DND-41 (cell line): ENCODE measurements at regions not wholly inside any gene's neighbourhood (a gene's known extent, or its start where the extent isn't known, plus 50 kb on each side); places are given as distances from the start of the nearest gene placed in this dataset.
"Not testable (repeated sequence)": the region's sequence is repeated elsewhere in the genome, so short reads cannot be mapped to it uniquely, and the experiment has no call there.

Experiments
- ATAC-seq: fragments of 200-7000 bp; cut with Tn5 transposase; 3 replicates; pipeline ENCODE4 v1.9.1; 2021; ENCODE audit warnings: low read depth; ENCODE audit not compliant: insufficient read depth
- DNase-seq: peaks from one replicate; pipeline ENCODE4 v3.0.0-alpha.2; 2020
- H2AFZ ChIP-seq: 2 replicates; pipeline ENCODE4 v1.6.0; 2012; ENCODE audit warnings: low read depth, low read length
- H3K27ac ChIP-seq: 2 replicates; pipeline ENCODE4 v1.5.1; 2012; ENCODE audit warnings: low read length, inconsistent platforms
- H3K27me3 ChIP-seq: fragments of 200-600 bp; sonication (generic); 2 replicates; pipeline ENCODE4 v1.6.0; 2012; ENCODE audit warnings: low read length, mild to moderate bottlenecking, inconsistent platforms; ENCODE audit not compliant: insufficient read depth, poor library complexity
- H3K36me3 ChIP-seq: 2 replicates; pipeline ENCODE4 v1.5.1; 2012; ENCODE audit warnings: low read length, inconsistent platforms; ENCODE audit not compliant: insufficient read depth
- H3K4me1 ChIP-seq: 2 replicates; pipeline ENCODE4 v1.5.1; 2012; ENCODE audit warnings: mild to moderate bottlenecking, low read length; ENCODE audit not compliant: insufficient read depth
- H3K4me2 ChIP-seq: 2 replicates; pipeline ENCODE4 v1.6.0; 2012; ENCODE audit warnings: mild to moderate bottlenecking, moderate library complexity, low read length, inconsistent platforms; ENCODE audit not compliant: insufficient read depth
- H3K4me3 ChIP-seq, 2 experiments: fragments of 200-600 bp in 1 of 2; shearing (Covaris generic) in 1 of 2; 2 replicates each; pipeline ENCODE4 v1.5.1; 2012 to 2016; ENCODE audit warnings: inconsistent platforms in 2 of 2, low read length in 2 of 2, mild to moderate bottlenecking in 2 of 2, low read depth in 1 of 2, moderate library complexity in 1 of 2
- H3K79me2 ChIP-seq: 2 replicates; pipeline ENCODE4 v1.6.0; 2012; ENCODE audit warnings: low read length, inconsistent platforms; ENCODE audit not compliant: insufficient read depth
- H3K9ac ChIP-seq: 2 replicates; pipeline ENCODE4 v1.6.0; 2012; ENCODE audit warnings: low read depth, mild to moderate bottlenecking, inconsistent platforms, low read length, moderate library complexity
- H3K9me3 ChIP-seq: 2 replicates; pipeline ENCODE4 v1.5.1; 2012; ENCODE audit warnings: low read length, moderate library complexity, mild to moderate bottlenecking, inconsistent platforms; ENCODE audit not compliant: insufficient read depth, severe bottlenecking
- H4K20me1 ChIP-seq: 2 replicates; pipeline ENCODE4 v1.6.0; 2012; ENCODE audit warnings: low read length; ENCODE audit not compliant: insufficient read depth
- CTCF ChIP-seq: IDR thresholded peaks from 2 replicates; pipeline ENCODE4 v1.5.1; 2012; ENCODE audit warnings: borderline replicate concordance, low read length, moderate library complexity, mild to moderate bottlenecking; ENCODE audit not compliant: poor library complexity, severe bottlenecking; ENCODE audit errors: extremely low read depth
- EZH2 ChIP-seq: IDR thresholded peaks from 3 replicates; pipeline ENCODE4 v1.6.1; 2012; ENCODE audit warnings: borderline replicate concordance, low read depth, mild to moderate bottlenecking, moderate library complexity, low read length, inconsistent platforms; ENCODE audit not compliant: severe bottlenecking

DNA sequence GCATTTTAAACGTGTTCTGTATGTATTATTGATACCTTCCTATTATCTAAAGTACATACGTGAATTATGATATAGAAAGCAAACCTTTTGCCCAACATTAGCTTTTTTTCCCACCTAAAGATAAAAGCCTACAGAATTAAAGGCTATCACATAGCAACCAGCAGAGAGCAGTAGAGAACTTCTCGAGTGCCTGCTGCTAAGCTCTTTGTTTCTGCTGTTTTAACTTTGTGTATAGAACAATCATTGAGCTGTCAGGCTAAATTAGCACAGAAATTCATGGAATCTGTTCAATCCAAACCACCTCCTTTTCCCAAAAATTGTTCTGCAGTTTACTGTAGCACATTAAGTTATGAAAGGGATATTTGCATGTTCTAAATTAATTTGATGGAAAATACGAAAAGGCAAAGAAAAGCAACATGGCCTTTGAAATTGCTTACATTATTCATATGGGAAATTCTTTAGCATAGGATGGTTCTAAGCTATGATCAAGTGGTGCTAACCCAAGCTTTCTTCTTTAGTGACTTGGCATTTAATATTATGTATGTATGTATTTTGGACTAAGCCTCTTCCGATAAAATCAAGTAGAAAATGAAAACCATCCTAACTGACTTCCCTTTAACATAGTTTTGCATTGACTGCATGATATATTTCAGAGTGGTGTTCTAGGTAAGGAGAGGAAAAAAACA lies 1288.5 kb downstream of the GATA3 start:
- Histone ChIP-seq H2AFZ (no peak overlapping the region), H3K9me3 (no peaks in the 10 kb centered on the region), H3K4me1 (no peaks in the 10 kb centered on the region), H3K4me2 (no peak overlapping the region), H3K27me3 (no peaks in the 10 kb centered on the region), H3K4me3 (no peak overlapping the region), H3K9ac (no peak overlapping the region), H3K36me3 (no peaks in the 10 kb centered on the region), H4K20me1 (no peaks in the 10 kb centered on the region), H3K27ac (no peak overlapping the region), H3K79me2 (no peaks in the 10 kb centered on the region)
- ATAC-seq, result peak; percentile 73
- TF ChIP-seq EZH2, result no peak
- peak; percentile 83 for TF ChIP-seq CTCF
- peak; percentile 18 for DNase-seq

DNA sequence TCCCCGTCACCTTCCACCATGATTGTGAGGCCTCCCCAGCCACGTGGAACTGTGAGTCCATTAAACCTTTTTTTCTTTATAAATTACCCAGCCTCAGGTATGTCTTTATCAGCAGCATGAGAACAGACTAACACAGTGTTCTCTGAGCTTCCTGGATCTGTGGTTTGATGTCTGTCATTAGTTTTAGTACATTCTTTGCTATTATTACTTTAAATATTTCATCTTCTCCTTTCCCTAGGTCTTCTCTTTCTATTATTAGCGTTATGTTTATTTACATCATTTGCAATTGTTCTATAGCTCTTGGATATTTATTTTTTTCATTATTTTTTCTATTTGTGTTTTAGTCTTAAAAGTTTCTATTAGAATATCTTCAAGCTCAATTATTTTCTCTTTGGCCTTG lies 1293.4 kb downstream of the GATA3 start:
- H3K27me3 ChIP-seq, H4K20me1 ChIP-seq, H3K9me3 ChIP-seq, H3K4me2 ChIP-seq, H3K27ac ChIP-seq, H3K4me3 ChIP-seq, H3K9ac ChIP-seq, H3K4me1 ChIP-seq, H2AFZ ChIP-seq, DNase-seq, H3K36me3 ChIP-seq, H3K79me2 ChIP-seq, ATAC-seq: not testable (repeated sequence)

- H3K79me2 ChIP-seq, result no peaks in the 10 kb centered on the region
- ATAC-seq (no peak), DNase-seq (no peak)
- peaks cover 8% of the 10 kb centered on the region for H3K4me1 ChIP-seq
- no peak overlapping the region for H3K9ac ChIP-seq
- H3K27ac ChIP-seq, result no peak overlapping the region
- TF ChIP-seq EZH2, result no peak
- no peak for TF ChIP-seq CTCF
- H3K4me2 ChIP-seq, result no peak overlapping the region
- H4K20me1 ChIP-seq, result no peaks in the 10 kb centered on the region
- no peak overlapping the region for H2AFZ ChIP-seq
- no peaks in the 10 kb centered on the region for H3K9me3 ChIP-seq
- H3K36me3 ChIP-seq, result no peaks in the 10 kb centered on the region
- no peaks in the 10 kb centered on the region for H3K27me3 ChIP-seq
- no peak overlapping the region for H3K4me3 ChIP-seq
Measured at GRCh38 chr10:9357471-9357870, 1303.0 kb downstream of the GATA3 start.

- DNase-seq (peak; percentile 72), ATAC-seq (peak; percentile 94)
- Histone ChIP-seq H2AFZ (peak overlapping the region; percentile 58), H3K27me3 (no peaks in the 10 kb centered on the region), H3K79me2 (no peaks in the 10 kb centered on the region), H3K9ac (no peak overlapping the region), H3K4me3 (no peak overlapping the region), H4K20me1 (no peaks in the 10 kb centered on the region), H3K27ac (peak overlapping the region; percentile 65), H3K4me2 (peak overlapping the region; percentile 43; the same call in 1 of the 2 replicates), H3K9me3 (no peaks in the 10 kb centered on the region), H3K4me1 (peaks cover 21% of the 10 kb centered on the region), H3K36me3 (no peaks in the 10 kb centered on the region)
- TF ChIP-seq EZH2, result no peak
- no peak for TF ChIP-seq CTCF
Measured at GRCh38 chr10:9362721-9363120, 1308.2 kb downstream of the GATA3 start.
